ENCODE measurements at regions not wholly inside any gene's neighbourhood (a gene's known extent, or its start where the extent isn't known, plus 50 kb on each side); places are given as distances from the start of the nearest gene placed in this dataset.

DNA sequence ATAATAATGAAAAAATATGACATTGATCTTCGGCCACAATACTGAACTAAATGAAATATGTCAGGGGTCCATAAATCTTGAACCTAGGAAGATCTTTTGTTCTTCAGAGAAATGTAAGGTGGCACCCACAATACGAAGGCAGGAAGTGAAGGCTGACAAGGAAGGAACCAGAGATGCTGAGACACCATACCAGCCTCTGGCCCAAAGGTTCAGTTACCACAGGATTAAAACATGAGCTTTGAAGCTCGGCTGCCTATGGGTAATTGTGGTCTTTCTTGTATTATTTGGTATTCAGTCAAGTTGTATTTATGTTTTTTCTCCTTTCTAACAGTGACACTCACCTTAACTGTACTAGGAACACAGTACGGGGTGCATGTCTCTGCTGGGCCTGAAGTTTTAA, 448.8 kb upstream of the SETBP1 start:
- Histone ChIP-seq H3K4me3 (no peak overlapping the region), H3K27ac (no peak overlapping the region)
- TF ChIP-seq, protein P1, sequence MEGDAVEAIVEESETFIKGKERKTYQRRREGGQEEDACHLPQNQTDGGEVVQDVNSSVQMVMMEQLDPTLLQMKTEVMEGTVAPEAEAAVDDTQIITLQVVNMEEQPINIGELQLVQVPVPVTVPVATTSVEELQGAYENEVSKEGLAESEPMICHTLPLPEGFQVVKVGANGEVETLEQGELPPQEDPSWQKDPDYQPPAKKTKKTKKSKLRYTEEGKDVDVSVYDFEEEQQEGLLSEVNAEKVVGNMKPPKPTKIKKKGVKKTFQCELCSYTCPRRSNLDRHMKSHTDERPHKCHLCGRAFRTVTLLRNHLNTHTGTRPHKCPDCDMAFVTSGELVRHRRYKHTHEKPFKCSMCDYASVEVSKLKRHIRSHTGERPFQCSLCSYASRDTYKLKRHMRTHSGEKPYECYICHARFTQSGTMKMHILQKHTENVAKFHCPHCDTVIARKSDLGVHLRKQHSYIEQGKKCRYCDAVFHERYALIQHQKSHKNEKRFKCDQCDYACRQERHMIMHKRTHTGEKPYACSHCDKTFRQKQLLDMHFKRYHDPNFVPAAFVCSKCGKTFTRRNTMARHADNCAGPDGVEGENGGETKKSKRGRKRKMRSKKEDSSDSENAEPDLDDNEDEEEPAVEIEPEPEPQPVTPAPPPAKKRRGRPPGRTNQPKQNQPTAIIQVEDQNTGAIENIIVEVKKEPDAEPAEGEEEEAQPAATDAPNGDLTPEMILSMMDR (IDR thresholded peaks at IDR 0.05), result no peak
- DNase-seq (ENCODE audit: low spot score), result no peak

DNA sequence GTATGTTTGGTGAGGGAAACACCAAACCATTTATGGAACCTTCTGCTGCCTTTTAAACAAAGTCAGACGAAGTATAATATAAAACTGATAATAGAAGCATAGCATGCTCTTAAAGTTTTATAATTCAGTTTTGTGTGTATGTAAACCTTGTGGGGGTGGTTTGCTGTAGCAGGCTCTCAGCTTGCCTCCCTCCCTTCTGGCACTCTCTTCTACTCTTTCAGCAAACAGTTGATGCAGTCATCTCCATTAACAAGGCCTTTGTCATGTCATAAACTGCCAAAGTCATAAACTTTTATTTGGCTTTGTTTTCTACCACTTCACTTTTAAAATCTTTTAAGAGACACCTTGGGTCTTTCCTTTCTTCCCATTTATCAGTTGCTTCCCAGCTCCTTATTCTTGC, 448.2 kb upstream of the SETBP1 start:
- Histone ChIP-seq H3K4me3 (no peak overlapping the region), H3K27ac (no peak overlapping the region)
- DNase-seq (ENCODE audit: low spot score), result no peak
- TF ChIP-seq, protein P1 (IDR thresholded peaks at IDR 0.05), result no peak

DNA sequence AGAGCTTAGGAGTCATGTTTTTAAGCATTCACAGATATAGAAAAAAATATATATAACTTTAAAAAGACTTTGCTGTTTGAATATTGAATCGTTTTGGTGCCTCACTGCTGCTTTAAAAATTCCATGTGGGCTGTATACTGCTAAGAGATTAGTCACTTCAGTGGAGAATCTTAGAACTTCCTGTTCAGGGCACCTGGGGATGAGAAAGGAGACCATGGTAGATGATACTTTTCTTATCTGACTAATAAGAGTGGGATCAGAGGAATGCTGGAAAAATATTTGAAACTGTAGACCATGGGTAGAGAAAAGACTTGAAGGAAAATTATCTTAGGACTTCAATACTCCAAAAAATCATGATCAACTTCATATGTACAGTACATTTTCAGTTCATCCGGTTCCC, 442.2 kb upstream of the SETBP1 start:
- no peak for DNase-seq (ENCODE audit: low spot score)
- TF ChIP-seq, protein P1 (IDR thresholded peaks at IDR 0.05), result no peak
- Histone ChIP-seq H3K4me3 (no peak overlapping the region), H3K27ac (no peak overlapping the region)

DNA sequence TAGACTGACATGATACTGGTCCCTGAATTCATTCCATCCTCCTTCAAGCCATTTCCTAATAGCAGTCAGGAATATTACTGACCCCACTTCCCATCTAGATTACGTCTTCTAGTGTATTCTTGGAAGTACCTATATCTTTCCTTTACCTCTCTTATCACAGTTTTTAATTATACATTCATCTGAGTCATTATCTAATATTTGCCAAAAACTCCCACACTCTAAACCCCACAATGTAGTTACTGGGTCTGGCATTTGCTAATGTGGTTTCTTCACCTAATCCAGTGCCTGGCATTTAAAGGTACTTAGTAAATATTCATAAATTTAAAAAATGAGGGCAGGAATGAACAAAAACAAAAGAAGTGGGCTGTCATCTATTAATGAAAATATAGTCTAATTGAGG, 441.8 kb upstream of the SETBP1 start:
- H3K27ac ChIP-seq, result no peak overlapping the region
- H3K4me3 ChIP-seq, result no peak overlapping the region
- no peak for DNase-seq (ENCODE audit: low spot score)
- TF ChIP-seq, protein P1 (IDR thresholded peaks at IDR 0.05), result no peak

DNA sequence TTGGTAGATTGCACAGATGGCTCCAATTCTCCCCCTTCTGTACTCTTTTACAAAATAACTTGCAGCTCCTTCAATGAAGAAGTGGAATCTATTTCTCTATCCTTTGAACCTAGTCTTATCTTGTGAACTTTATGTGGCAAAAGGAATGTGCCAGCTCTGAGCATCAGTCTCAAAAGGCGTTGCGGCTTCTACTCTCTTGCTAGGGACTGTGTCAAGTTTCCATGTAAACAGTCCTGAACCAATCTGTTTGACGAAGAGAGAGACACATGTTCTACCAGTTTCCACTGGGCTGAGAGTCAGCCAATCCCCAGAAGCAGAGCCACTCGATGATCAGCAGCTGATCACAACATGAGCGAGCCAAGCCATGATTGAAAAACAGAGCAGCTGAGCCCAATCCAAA, 439.7 kb upstream of the SETBP1 start:
- Histone ChIP-seq H3K4me3 (no peak overlapping the region), H3K27ac (no peak overlapping the region)
- TF ChIP-seq, protein P1 (IDR thresholded peaks at IDR 0.05), result no peak
- DNase-seq (ENCODE audit: low spot score), result no peak

DNA sequence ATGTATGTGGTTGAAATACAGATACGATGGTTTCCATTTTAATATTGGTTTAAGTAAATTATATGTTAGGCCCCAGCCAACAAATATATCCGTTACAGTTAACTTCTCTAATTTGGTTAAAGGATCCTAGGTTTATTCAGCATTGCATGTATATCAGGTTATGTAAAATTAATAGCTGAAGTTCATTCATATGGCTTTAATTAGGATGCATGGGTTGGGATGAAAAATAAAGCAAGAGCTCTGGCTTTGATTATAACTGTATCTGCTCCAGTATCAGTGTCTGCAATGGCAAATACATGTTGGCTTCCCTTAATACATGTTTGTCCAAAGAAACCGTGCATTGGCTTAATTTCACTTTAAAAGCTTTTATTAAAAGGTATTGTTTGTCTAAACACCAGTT, 435.7 kb upstream of the SETBP1 start:
- TF ChIP-seq, protein P1 (IDR thresholded peaks at IDR 0.05), result no peak
- DNase-seq (ENCODE audit: low spot score), result no peak
- Histone ChIP-seq H3K27ac (no peak overlapping the region), H3K4me3 (no peak overlapping the region)

DNA sequence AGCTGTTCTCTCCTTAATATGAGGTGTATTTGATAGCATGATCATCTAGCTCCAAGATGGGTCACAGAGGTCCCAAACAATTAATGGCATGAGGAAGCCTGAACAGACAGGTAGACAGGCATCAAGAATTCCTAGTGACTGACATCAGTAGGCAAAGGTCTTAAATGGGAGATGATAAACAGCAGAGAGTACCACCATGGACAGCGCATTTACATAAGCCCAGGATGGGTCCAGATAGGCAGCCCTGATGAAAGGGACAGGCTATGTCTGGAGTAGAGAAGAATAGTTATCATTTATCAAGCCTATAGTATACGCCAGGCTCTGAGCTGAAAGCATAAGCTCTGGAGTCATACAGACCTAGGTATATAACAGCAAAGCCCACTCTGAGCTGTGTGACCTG, 434.7 kb upstream of the SETBP1 start:
- Histone ChIP-seq H3K4me3 (no peak overlapping the region), H3K27ac (no peak overlapping the region)
- TF ChIP-seq, protein P1 (IDR thresholded peaks at IDR 0.05), result no peak
- no peak for DNase-seq (ENCODE audit: low spot score)

All from coronary artery (tissue), 2 donors.